GM12878 (cell line): ENCODE measurements at regions not wholly inside any gene's neighbourhood (a gene's known extent, or its start where the extent isn't known, plus 50 kb on each side); places are given as distances from the start of the nearest gene placed in this dataset.

Source experiments
- ATAC-seq: fragments of 200-7000 bp; cut with Tn5 transposase; 3 replicates; pipeline ENCODE4 v1.9.1; 2020; ENCODE audit warnings: mild to moderate bottlenecking, moderate library complexity
- BruUV-seq: library from RNA; stranded (reverse); fragments of 400-500 nt; replicated peaks from 2 replicates; lab custom pipeline; 2021; lab: Mats Ljungman, UMichigan
- CTCF ChIA-PET: fragments of 300-600 bp; sonication (Branson Sonifier 250); formaldehyde crosslinking; extraction: SDS; loops from one replicate; lab custom pipeline; 2021; ENCODE audit warnings: inconsistent platforms; lab: Yijun Ruan, JAX
- POLR2A ChIA-PET: fragments of 350-600 bp; formaldehyde crosslinking; extraction: SDS; loops from one replicate; lab custom pipeline; 2021; ENCODE audit warnings: inconsistent platforms; lab: Charles Lee
- RAD21 ChIA-PET: fragments of 300-600 bp; sonication (Branson Sonifier 250); formaldehyde crosslinking; loops from one replicate; lab custom pipeline; 2023; ENCODE audit warnings: antibody characterized with exemption; ENCODE audit not compliant: unreplicated experiment; lab: Charles Lee
- SMC1A ChIA-PET: fragments of 300-600 bp; sonication (Branson Sonifier 250); formaldehyde crosslinking; loops from one replicate; lab custom pipeline; 2023; ENCODE audit not compliant: unreplicated experiment, uncharacterized antibody; lab: Charles Lee
- DNase-seq: peaks from one replicate; pipeline ENCODE4 v3.0.0-alpha.2; 2011; ENCODE audit warnings: low read depth, low spot score
- FAIRE-seq: peaks from 3 replicates; lab custom pipeline; 2011; peaks lifted over from hg19 to GRCh38; lab: Jason Lieb, UNC
- H2AFZ ChIP-seq: 2 replicates; pipeline ENCODE4 v1.6.0; 2011; ENCODE audit warnings: low read depth, low read length, control low read depth; ENCODE audit not compliant: control insufficient read depth
- H3K27ac ChIP-seq: 2 replicates; pipeline ENCODE4 v1.5.1; 2011; ENCODE audit warnings: control low read depth; ENCODE audit not compliant: control insufficient read depth, insufficient read depth
- H3K27me3 ChIP-seq, 2 experiments: replicated peaks in 1 of 2; 2 replicates each; pipeline versions ENCODE4 v1.6.0 to v1.6.1; 2011; ENCODE audit warnings: low read length in 1 of 2; ENCODE audit not compliant: control insufficient read depth in 2 of 2, insufficient read depth in 2 of 2
- H3K36me3 ChIP-seq, 2 experiments: 2 replicates each; pipeline ENCODE4 v1.5.1; 2011; ENCODE audit warnings: low read length in 1 of 2; ENCODE audit not compliant: control insufficient read depth in 2 of 2, insufficient read depth in 2 of 2
- H3K4me1 ChIP-seq: 2 replicates; pipeline ENCODE4 v1.6.1; 2011; ENCODE audit warnings: mild to moderate bottlenecking, low read length, moderate library complexity, mixed read lengths; ENCODE audit not compliant: control insufficient read depth, insufficient read depth
- H3K4me2 ChIP-seq: 2 replicates; pipeline ENCODE4 v1.6.0; 2011; ENCODE audit warnings: control low read depth; ENCODE audit not compliant: control insufficient read depth, insufficient read depth
- H3K4me3 ChIP-seq: fragments of 200-600 bp; sonication (generic); 2 replicates; pipeline ENCODE4 v1.5.1; 2016
- H3K79me2 ChIP-seq: 2 replicates; pipeline ENCODE4 v1.6.0; 2011; ENCODE audit warnings: low read length; ENCODE audit not compliant: control insufficient read depth, insufficient read depth
- H3K9ac ChIP-seq: 2 replicates; pipeline ENCODE4 v1.8.0; 2011; ENCODE audit warnings: low read length, control low read depth, mixed read lengths; ENCODE audit not compliant: control insufficient read depth, insufficient read depth
- H3K9me3 ChIP-seq: replicated peaks from 3 replicates; pipeline ENCODE4 v1.5.1; 2011; ENCODE audit warnings: mild to moderate bottlenecking, low read length; ENCODE audit not compliant: control insufficient read depth, insufficient read depth
- H4K20me1 ChIP-seq: 2 replicates; pipeline ENCODE4 v1.6.0; 2011; ENCODE audit not compliant: control insufficient read depth, insufficient read depth
- MTA3 ChIP-seq: IDR thresholded peaks from 2 replicates; pipeline ENCODE4 v1.6.1; 2012; ENCODE audit warnings: low read length, inconsistent platforms, borderline replicate concordance
- STAT1 ChIP-seq: fragments of 450-650 bp; conservative IDR thresholded peaks from 2 replicates; pipeline ENCODE4 v1.6.1; 2014; ENCODE audit warnings: antibody characterized with exemption, mild to moderate bottlenecking
- WGBS: methylation state at CpG from one replicate; pipeline ENCODE4 v1.1.6; 2016; ENCODE audit warnings: low lambda C conversion rate; ENCODE audit not compliant: insufficient replicate concordance, insufficient coverage; ENCODE audit errors: missing lambda C conversion rate; 5-methylcytosine and 5-hydroxymethylcytosine counted together
- in situ Hi-C: fragments of 300-500 bp; cut with MboI; formaldehyde crosslinking; loops from 9 replicates; pipeline ENCODE4 v1.14.3; 2018; ENCODE audit warnings: mixed read lengths
- intact Hi-C: fragments of 100-400 bp; cut with micrococcal nuclease; formaldehyde crosslinking; loops from one replicate; pipeline ENCODE4 v1.14.2; 2022; ENCODE audit not compliant: unreplicated experiment
- TF ChIP-seq, protein P1 (sequence below), 3 experiments: IDR thresholded peaks in 2 of 3; conservative IDR thresholded peaks in 1 of 3; 2 replicates each; pipeline ENCODE4 v1.5.1; 2011; ENCODE audit warnings: low read depth in 3 of 3, low read length in 3 of 3, mild to moderate bottlenecking in 3 of 3, control low read depth in 2 of 3, moderate library complexity in 2 of 3, inconsistent platforms in 1 of 3, mixed read lengths in 1 of 3; ENCODE audit not compliant: control insufficient read depth in 2 of 3, insufficient read depth in 1 of 3; ENCODE audit errors: extremely low read depth in 1 of 3
- TF ChIP-seq, protein P2 (sequence below): IDR thresholded peaks from 2 replicates; pipeline ENCODE4 v1.6.1; 2011; ENCODE audit warnings: borderline replicate concordance, low read depth, mild to moderate bottlenecking, moderate library complexity, low read length; ENCODE audit not compliant: insufficient read depth, poor library complexity, severe bottlenecking

DNA sequence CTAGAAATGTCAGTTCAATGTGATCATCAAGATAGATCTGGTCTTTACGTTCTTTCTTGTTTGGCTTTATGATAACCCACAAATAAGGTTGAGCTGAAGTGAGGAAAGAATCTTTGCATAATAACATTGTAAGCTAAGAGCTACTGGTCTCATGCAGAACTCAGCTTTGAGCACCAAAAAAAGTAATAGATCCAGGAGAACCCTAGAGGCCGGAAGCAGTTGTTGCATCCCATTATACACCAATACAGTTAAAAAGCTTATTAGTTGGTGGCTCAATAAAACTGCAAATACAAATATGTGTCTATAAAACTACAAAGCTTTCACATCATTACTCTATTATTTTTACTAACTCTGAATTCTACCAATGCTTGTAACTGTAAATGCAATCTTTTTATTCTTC lies 85.5 kb upstream of the NUDT12 start:
- Histone ChIP-seq H3K4me3 (no peak overlapping the region), H3K79me2 (no peaks in the 10 kb centered on the region), H3K27ac (no peak overlapping the region), H3K4me1 (no peaks in the 10 kb centered on the region), H3K9ac (no peak overlapping the region), H3K9me3 (no peaks in the 10 kb centered on the region), H4K20me1 (no peaks in the 10 kb centered on the region), H3K36me3 (no peaks in the 10 kb centered on the region), H2AFZ (no peak overlapping the region), H3K4me2 (no peak overlapping the region), H3K27me3 (no peaks in the 10 kb centered on the region)
- intact Hi-C loops (no loop called here), in situ Hi-C loops (no loop called here)
- WGBS = 20% methylated on average over 2 of the region's 2 CpGs
- RAD21 ChIA-PET = no interaction called here
- ATAC-seq (no peak), FAIRE-seq (no peak), DNase-seq (no peak)
- CTCF ChIA-PET = interaction anchor here (1.3 kb wide), 1 partner anchor 16 kb away, joined by 3 read pairs; no protein-coding TSS in a partner anchor
- TF ChIP-seq, protein P1, sequence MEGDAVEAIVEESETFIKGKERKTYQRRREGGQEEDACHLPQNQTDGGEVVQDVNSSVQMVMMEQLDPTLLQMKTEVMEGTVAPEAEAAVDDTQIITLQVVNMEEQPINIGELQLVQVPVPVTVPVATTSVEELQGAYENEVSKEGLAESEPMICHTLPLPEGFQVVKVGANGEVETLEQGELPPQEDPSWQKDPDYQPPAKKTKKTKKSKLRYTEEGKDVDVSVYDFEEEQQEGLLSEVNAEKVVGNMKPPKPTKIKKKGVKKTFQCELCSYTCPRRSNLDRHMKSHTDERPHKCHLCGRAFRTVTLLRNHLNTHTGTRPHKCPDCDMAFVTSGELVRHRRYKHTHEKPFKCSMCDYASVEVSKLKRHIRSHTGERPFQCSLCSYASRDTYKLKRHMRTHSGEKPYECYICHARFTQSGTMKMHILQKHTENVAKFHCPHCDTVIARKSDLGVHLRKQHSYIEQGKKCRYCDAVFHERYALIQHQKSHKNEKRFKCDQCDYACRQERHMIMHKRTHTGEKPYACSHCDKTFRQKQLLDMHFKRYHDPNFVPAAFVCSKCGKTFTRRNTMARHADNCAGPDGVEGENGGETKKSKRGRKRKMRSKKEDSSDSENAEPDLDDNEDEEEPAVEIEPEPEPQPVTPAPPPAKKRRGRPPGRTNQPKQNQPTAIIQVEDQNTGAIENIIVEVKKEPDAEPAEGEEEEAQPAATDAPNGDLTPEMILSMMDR (IDR thresholded peaks at IDR 0.05 in 2 of 3, conservative IDR thresholded peaks at IDR 0.05 in 1 of 3; ENCODE audit: control insufficient read depth in 2 of 3, extremely low read depth in 1 of 3, insufficient read depth in 1 of 3, low read depth in 3 of 3, low read length in 3 of 3) = peak in 1 of 3 experiments; percentile 19; a peak in 1 of 6 replicates
- TF ChIP-seq, protein P2, sequence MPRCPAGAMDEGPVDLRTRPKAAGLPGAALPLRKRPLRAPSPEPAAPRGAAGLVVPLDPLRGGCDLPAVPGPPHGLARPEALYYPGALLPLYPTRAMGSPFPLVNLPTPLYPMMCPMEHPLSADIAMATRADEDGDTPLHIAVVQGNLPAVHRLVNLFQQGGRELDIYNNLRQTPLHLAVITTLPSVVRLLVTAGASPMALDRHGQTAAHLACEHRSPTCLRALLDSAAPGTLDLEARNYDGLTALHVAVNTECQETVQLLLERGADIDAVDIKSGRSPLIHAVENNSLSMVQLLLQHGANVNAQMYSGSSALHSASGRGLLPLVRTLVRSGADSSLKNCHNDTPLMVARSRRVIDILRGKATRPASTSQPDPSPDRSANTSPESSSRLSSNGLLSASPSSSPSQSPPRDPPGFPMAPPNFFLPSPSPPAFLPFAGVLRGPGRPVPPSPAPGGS = no peak
- TF ChIP-seq MTA3 (no peak), STAT1 (no peak)
- SMC1A ChIA-PET = no interaction called here
- BruUV-seq = no TSS peak
- POLR2A ChIA-PET = no interaction called here
